NCI-H748 (cell line): ENCODE measurements at regions not wholly inside any gene's neighbourhood (a gene's known extent, or its start where the extent isn't known, plus 50 kb on each side); places are given as distances from the start of the nearest gene placed in this dataset.

Experiments
- DNase-seq: peaks from one replicate; lab custom pipeline; 2025; ENCODE audit not compliant: unreplicated experiment; lab: John Stamatoyannopoulos, UW

- peak; percentile 90 for DNase-seq
Observed at GRCh38 chr2:234135750-234136221, 85.3 kb downstream of the SPP2 start.

GRCh38 chr2:234134496-234134895, 84.0 kb downstream of the SPP2 start:
- DNase-seq, result no peak

- no peak for DNase-seq
Observed at GRCh38 chr2:234133004-234133403, 82.5 kb downstream of the SPP2 start.

GRCh38 chr2:234130777-234131181, 80.3 kb downstream of the SPP2 start:
- DNase-seq, result no peak

GRCh38 chr2:234128606-234129005, 78.1 kb downstream of the SPP2 start:
- no peak for DNase-seq
